GM21825 (cell line): ENCODE measurements at regions not wholly inside any gene's neighbourhood (a gene's known extent, or its start where the extent isn't known, plus 50 kb on each side); places are given as distances from the start of the nearest gene placed in this dataset.
"Not testable (repeated sequence)": the region's sequence is repeated elsewhere in the genome, so short reads cannot be mapped to it uniquely, and the experiment has no call there.

ENCODE experiments used
- ATAC-seq: cut with Tn5 transposase; IDR thresholded peaks from one replicate; pipeline ENCODE4 v1.9.1; 2021; ENCODE audit warnings: mild to moderate bottlenecking, moderate library complexity; ENCODE audit not compliant: unreplicated experiment

GRCh38 chr5:92758552-92758951, 822.5 kb downstream of the NR2F1-AS1 start:
- no peak for ATAC-seq

- no peak for ATAC-seq
These were observed 831.1 kb downstream of the NR2F1-AS1 start for GRCh38 chr5:92749943-92750342.

- no peak for ATAC-seq
These were observed 832.8 kb downstream of the NR2F1-AS1 start for GRCh38 chr5:92748072-92748676.

- ATAC-seq = no peak
These were observed 839.1 kb downstream of the NR2F1-AS1 start for GRCh38 chr5:92741906-92742305.

- no peak for ATAC-seq
These were observed 846.6 kb downstream of the NR2F1-AS1 start for GRCh38 chr5:92734211-92734940.

GRCh38 chr5:92730486-92730885, 850.5 kb downstream of the NR2F1-AS1 start:
- no peak for ATAC-seq

- ATAC-seq = no peak
These were observed 851.9 kb downstream of the NR2F1-AS1 start for GRCh38 chr5:92729088-92729487.

GRCh38 chr5:92715946-92716520, 865.0 kb downstream of the NR2F1-AS1 start:
- ATAC-seq = no peak

GRCh38 chr5:92713826-92714225, 867.2 kb downstream of the NR2F1-AS1 start:
- no peak for ATAC-seq

GRCh38 chr5:92713335-92713743, 867.7 kb downstream of the NR2F1-AS1 start:
- no peak for ATAC-seq

- no peak for ATAC-seq
These were observed 869.1 kb downstream of the NR2F1-AS1 start for GRCh38 chr5:92711956-92712355.

- no peak for ATAC-seq
These were observed 876.4 kb downstream of the NR2F1-AS1 start for GRCh38 chr5:92704590-92704989.

GRCh38 chr5:92703976-92704375, 877.0 kb downstream of the NR2F1-AS1 start:
- no peak for ATAC-seq

GRCh38 chr5:92695123-92696003, 885.7 kb downstream of the NR2F1-AS1 start:
- no peak for ATAC-seq

- ATAC-seq = no peak
These were observed 887.0 kb downstream of the NR2F1-AS1 start for GRCh38 chr5:92694067-92694466.

- ATAC-seq = not testable (repeated sequence)
These were observed 889.1 kb downstream of the NR2F1-AS1 start for GRCh38 chr5:92691955-92692354.

GRCh38 chr5:92687821-92688722, 892.9 kb downstream of the NR2F1-AS1 start:
- ATAC-seq = no peak

- ATAC-seq = no peak
These were observed 902.4 kb downstream of the NR2F1-AS1 start for GRCh38 chr5:92678640-92679039.

GRCh38 chr5:92676215-92677165, 904.5 kb downstream of the NR2F1-AS1 start:
- no peak for ATAC-seq
